Smooth muscle cell (in vitro differentiated cells): ENCODE measurements at regions not wholly inside any gene's neighbourhood (a gene's known extent, or its start where the extent isn't known, plus 50 kb on each side); places are given as distances from the start of the nearest gene placed in this dataset.
A peak's percentile ranks its signal among the peaks of the same experiment; 100 is the strongest.

ENCODE experiments used
- DNase-seq: peaks from one replicate; lab custom pipeline; 2025; ENCODE audit not compliant: unreplicated experiment; lab: John Stamatoyannopoulos, UW
- H2AFZ ChIP-seq: fragments of 200-600 bp; sonication (generic); 2 replicates; pipeline ENCODE4 v1.6.0; 2016; ENCODE audit warnings: antibody characterized with exemption, low read depth, mild to moderate bottlenecking
- H3F3A ChIP-seq: fragments of 200-600 bp; sonication (generic); 2 replicates; pipeline ENCODE4 v1.6.0; 2017; ENCODE audit warnings: antibody characterized with exemption, low read depth
- H3K27ac ChIP-seq: fragments of 200-600 bp; sonication (generic); 2 replicates; pipeline ENCODE4 v1.5.1; 2016; ENCODE audit warnings: low read depth, mild to moderate bottlenecking
- H3K27me3 ChIP-seq: fragments of 200-600 bp; sonication (generic); 2 replicates; pipeline ENCODE4 v1.6.1; 2016; ENCODE audit warnings: low read depth, mild to moderate bottlenecking
- H3K36me3 ChIP-seq: fragments of 200-600 bp; sonication (generic); 2 replicates; pipeline ENCODE4 v1.5.1; 2016; ENCODE audit warnings: low read depth
- H3K4me1 ChIP-seq: fragments of 200-600 bp; sonication (generic); 2 replicates; pipeline ENCODE4 v1.5.1; 2016; ENCODE audit warnings: low read depth
- H3K4me2 ChIP-seq: fragments of 200-600 bp; sonication (generic); 2 replicates; pipeline ENCODE4 v1.6.0; 2016; ENCODE audit warnings: mild to moderate bottlenecking
- H3K4me3 ChIP-seq: fragments of 200-600 bp; sonication (generic); 2 replicates; pipeline ENCODE4 v1.5.1; 2016; ENCODE audit warnings: mild to moderate bottlenecking
- H3K79me2 ChIP-seq: fragments of 200-600 bp; sonication (generic); 2 replicates; pipeline ENCODE4 v1.6.0; 2016; ENCODE audit warnings: low read depth, mild to moderate bottlenecking
- H3K9ac ChIP-seq: fragments of 200-600 bp; sonication (generic); 2 replicates; pipeline ENCODE4 v1.6.0; 2016; ENCODE audit warnings: low read depth
- H3K9me3 ChIP-seq: fragments of 200-600 bp; sonication (generic); replicated peaks from 2 replicates; pipeline ENCODE4 v1.5.1; 2016; ENCODE audit warnings: low read depth
- H4K20me1 ChIP-seq: fragments of 200-600 bp; sonication (generic); 2 replicates; pipeline ENCODE4 v1.6.0; 2016; ENCODE audit warnings: low read depth
- WGBS: methylation state at CpG from one replicate; pipeline ENCODE4 v1.1.7; 2016; ENCODE audit warnings: low lambda C conversion rate; 5-methylcytosine and 5-hydroxymethylcytosine counted together
- TF ChIP-seq, protein P1 (sequence below): fragments of 200-600 bp; sonication (generic); IDR thresholded peaks from 2 replicates; pipeline ENCODE4 v1.5.1; 2017; ENCODE audit warnings: borderline replicate concordance, mild to moderate bottlenecking, antibody characterized with exemption; ENCODE audit not compliant: insufficient read depth, poor library complexity, severe bottlenecking

GRCh38 chr20:19847383-19847782, 89.3 kb downstream of the RIN2 start:
- Histone ChIP-seq H3K9ac (no peak overlapping the region), H4K20me1 (no peaks in the 10 kb centered on the region), H3K27me3 (no peaks in the 10 kb centered on the region), H3K4me3 (no peak overlapping the region), H3K4me1 (no peaks in the 10 kb centered on the region), H3K79me2 (no peaks in the 10 kb centered on the region), H3K9me3 (peaks cover 6% of the 10 kb centered on the region), H3K27ac (no peak overlapping the region), H2AFZ (no peak overlapping the region), H3K36me3 (no peaks in the 10 kb centered on the region), H3K4me2 (no peak overlapping the region), H3F3A (peaks cover 15% of the 10 kb centered on the region)
- TF ChIP-seq, protein P1, sequence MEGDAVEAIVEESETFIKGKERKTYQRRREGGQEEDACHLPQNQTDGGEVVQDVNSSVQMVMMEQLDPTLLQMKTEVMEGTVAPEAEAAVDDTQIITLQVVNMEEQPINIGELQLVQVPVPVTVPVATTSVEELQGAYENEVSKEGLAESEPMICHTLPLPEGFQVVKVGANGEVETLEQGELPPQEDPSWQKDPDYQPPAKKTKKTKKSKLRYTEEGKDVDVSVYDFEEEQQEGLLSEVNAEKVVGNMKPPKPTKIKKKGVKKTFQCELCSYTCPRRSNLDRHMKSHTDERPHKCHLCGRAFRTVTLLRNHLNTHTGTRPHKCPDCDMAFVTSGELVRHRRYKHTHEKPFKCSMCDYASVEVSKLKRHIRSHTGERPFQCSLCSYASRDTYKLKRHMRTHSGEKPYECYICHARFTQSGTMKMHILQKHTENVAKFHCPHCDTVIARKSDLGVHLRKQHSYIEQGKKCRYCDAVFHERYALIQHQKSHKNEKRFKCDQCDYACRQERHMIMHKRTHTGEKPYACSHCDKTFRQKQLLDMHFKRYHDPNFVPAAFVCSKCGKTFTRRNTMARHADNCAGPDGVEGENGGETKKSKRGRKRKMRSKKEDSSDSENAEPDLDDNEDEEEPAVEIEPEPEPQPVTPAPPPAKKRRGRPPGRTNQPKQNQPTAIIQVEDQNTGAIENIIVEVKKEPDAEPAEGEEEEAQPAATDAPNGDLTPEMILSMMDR = no peak
- no peak for DNase-seq
- 55% methylated on average over 3 of the region's 3 CpGs for WGBS

- H4K20me1 ChIP-seq = no peaks in the 10 kb centered on the region
- H3K36me3 ChIP-seq = no peaks in the 10 kb centered on the region
- TF ChIP-seq, protein P1 = no peak
- no peaks in the 10 kb centered on the region for H3K9me3 ChIP-seq
- WGBS = 16% methylated on average over 14 of the region's 14 CpGs
- peak overlapping the region; percentile 65 for H3K27ac ChIP-seq
- peak overlapping the region; percentile 75 for H3K4me2 ChIP-seq
- H3K9ac ChIP-seq = no peak overlapping the region
- peak overlapping the region; percentile 11 for H3K4me3 ChIP-seq
- no peaks in the 10 kb centered on the region for H3K27me3 ChIP-seq
- peaks cover 15% of the 10 kb centered on the region for H3F3A ChIP-seq
- DNase-seq = no peak
- H3K4me1 ChIP-seq = no peaks in the 10 kb centered on the region
- peak overlapping the region; percentile 40 for H2AFZ ChIP-seq
- H3K79me2 ChIP-seq = no peaks in the 10 kb centered on the region
These were observed 91.5 kb downstream of the RIN2 start for GRCh38 chr20:19849341-19850197.

DNA sequence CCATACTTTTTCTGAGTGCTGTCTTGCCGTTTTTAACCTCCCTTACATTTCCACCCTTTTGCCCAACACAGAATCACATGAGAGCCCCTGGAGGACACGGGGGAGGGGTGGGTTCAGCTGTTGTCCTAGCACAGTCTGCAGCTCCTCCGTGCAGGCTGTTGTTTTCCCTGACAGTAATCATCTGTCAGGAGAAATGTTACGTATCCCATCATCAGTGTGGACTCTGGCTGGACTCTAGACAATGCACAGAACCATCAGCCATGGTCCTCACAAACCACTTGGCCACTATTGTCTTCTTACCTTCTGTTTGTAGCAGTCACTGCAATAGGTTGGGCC, 92.1 kb downstream of the RIN2 start:
- H3K27ac ChIP-seq = peak overlapping the region; percentile 65
- H2AFZ ChIP-seq = peak overlapping the region; percentile 40
- TF ChIP-seq, protein P1 = no peak
- H4K20me1 ChIP-seq = no peaks in the 10 kb centered on the region
- no peaks in the 10 kb centered on the region for H3K27me3 ChIP-seq
- H3K4me1 ChIP-seq = no peaks in the 10 kb centered on the region
- H3K4me3 ChIP-seq = no peak overlapping the region
- H3F3A ChIP-seq = peaks cover 15% of the 10 kb centered on the region
- no peaks in the 10 kb centered on the region for H3K79me2 ChIP-seq
- H3K36me3 ChIP-seq = no peaks in the 10 kb centered on the region
- DNase-seq = no peak
- WGBS = 20% methylated on average over 4 of the region's 4 CpGs
- H3K4me2 ChIP-seq = peak overlapping the region; percentile 75
- H3K9me3 ChIP-seq = no peaks in the 10 kb centered on the region
- no peak overlapping the region for H3K9ac ChIP-seq

DNA sequence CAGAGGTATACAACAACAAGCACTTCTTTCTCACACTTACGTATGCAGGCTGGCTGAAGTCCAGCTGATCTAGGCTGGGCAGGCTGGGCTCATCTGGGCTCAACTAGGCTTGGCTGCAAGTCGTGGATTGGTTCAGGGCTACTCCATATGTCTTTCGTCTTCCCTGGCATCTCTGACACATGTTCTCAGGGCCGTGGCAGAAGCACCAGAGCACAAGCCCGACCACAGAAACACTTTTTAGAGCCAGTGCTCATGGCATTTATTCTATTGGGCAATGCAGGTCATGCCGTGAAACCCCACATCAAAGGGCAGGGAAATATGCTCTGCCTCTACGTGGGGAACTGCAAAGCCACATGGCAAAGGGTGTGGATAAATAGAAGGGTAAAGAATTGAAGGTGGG, 93.8 kb downstream of the RIN2 start:
- TF ChIP-seq, protein P1 = no peak
- no peaks in the 10 kb centered on the region for H3K36me3 ChIP-seq
- H3K27ac ChIP-seq = no peak overlapping the region
- H2AFZ ChIP-seq = no peak overlapping the region
- H3K9me3 ChIP-seq = no peaks in the 10 kb centered on the region
- no peaks in the 10 kb centered on the region for H4K20me1 ChIP-seq
- 48% methylated on average over 7 of the region's 7 CpGs for WGBS
- H3K79me2 ChIP-seq = no peaks in the 10 kb centered on the region
- no peak for DNase-seq
- H3K4me2 ChIP-seq = no peak overlapping the region
- no peak overlapping the region for H3K9ac ChIP-seq
- H3K4me3 ChIP-seq = no peak overlapping the region
- H3K27me3 ChIP-seq = no peaks in the 10 kb centered on the region
- H3F3A ChIP-seq = peaks cover 15% of the 10 kb centered on the region
- H3K4me1 ChIP-seq = no peaks in the 10 kb centered on the region
